ENCODE measurements at regions not wholly inside any gene's neighbourhood (a gene's known extent, or its start where the extent isn't known, plus 50 kb on each side); places are given as distances from the start of the nearest gene placed in this dataset.

GRCh38 chr20:52744441-52744840 is 227.7 kb upstream of the TSHZ2 start:
- BruUV-seq (replicated peaks) = no TSS peak
- ChIA-PET CTCF (no interaction called here), POLR2A (ENCODE audit: low non-redundant PET) (no interaction called here)
- Histone ChIP-seq H3K4me1 (ENCODE audit: insufficient read depth, low read length, poor library complexity, severe bottlenecking) (no peaks in the 10 kb centered on the region), H3K9me3 (ENCODE audit: low read depth, low read length, poor library complexity, severe bottlenecking) (no peaks in the 10 kb centered on the region), H3K27me3 (replicated peaks; ENCODE audit: insufficient read depth, low read depth, low read length, poor library complexity) (no peaks in the 10 kb centered on the region), H3K36me3 (ENCODE audit: insufficient read depth, low read length, poor library complexity, severe bottlenecking) (no peaks in the 10 kb centered on the region), H3K4me3 (ENCODE audit: low read depth, low read length, poor library complexity, severe bottlenecking) (no peak overlapping the region), H3K27ac (ENCODE audit: low read depth, low read length, poor library complexity, severe bottlenecking) (no peak overlapping the region)
- DNase-seq (ENCODE audit: low spot score) = no peak
- TF ChIP-seq CTCF (conservative IDR thresholded peaks at IDR 0.05; ENCODE audit: low read depth, low read length) (no peak), EZH2 (IDR thresholded peaks at IDR 0.05; ENCODE audit: borderline replicate concordance, low read depth, low read length, poor library complexity, severe bottlenecking) (no peak)
- intact Hi-C loops (cut with micrococcal nuclease; ENCODE audit: unreplicated experiment) = no loop called here

- Histone ChIP-seq H3K9me3 (ENCODE audit: low read depth, low read length, poor library complexity, severe bottlenecking) (no peaks in the 10 kb centered on the region), H3K27me3 (replicated peaks; ENCODE audit: insufficient read depth, low read depth, low read length, poor library complexity) (no peaks in the 10 kb centered on the region), H3K36me3 (ENCODE audit: insufficient read depth, low read length, poor library complexity, severe bottlenecking) (no peaks in the 10 kb centered on the region), H3K27ac (ENCODE audit: low read depth, low read length, poor library complexity, severe bottlenecking) (no peak overlapping the region), H3K4me1 (ENCODE audit: insufficient read depth, low read length, poor library complexity, severe bottlenecking) (no peaks in the 10 kb centered on the region), H3K4me3 (ENCODE audit: low read depth, low read length, poor library complexity, severe bottlenecking) (no peak overlapping the region)
- POLR2A ChIA-PET (ENCODE audit: low non-redundant PET) = no interaction called here
- DNase-seq (ENCODE audit: low spot score) = no peak
- no TSS peak for BruUV-seq (replicated peaks)
- intact Hi-C loops (cut with micrococcal nuclease; ENCODE audit: unreplicated experiment) = no loop called here
- CTCF ChIA-PET = no interaction called here
- TF ChIP-seq CTCF (conservative IDR thresholded peaks at IDR 0.05; ENCODE audit: low read depth, low read length) (no peak), EZH2 (IDR thresholded peaks at IDR 0.05; ENCODE audit: borderline replicate concordance, low read depth, low read length, poor library complexity, severe bottlenecking) (no peak)
Measured at GRCh38 chr20:52738081-52738480, 234.1 kb upstream of the TSHZ2 start.

GRCh38 chr20:52736507-52736906 is 235.7 kb upstream of the TSHZ2 start:
- Histone ChIP-seq H3K4me1 (ENCODE audit: insufficient read depth, low read length, poor library complexity, severe bottlenecking) (no peaks in the 10 kb centered on the region), H3K27ac (ENCODE audit: low read depth, low read length, poor library complexity, severe bottlenecking) (no peak overlapping the region), H3K27me3 (replicated peaks; ENCODE audit: insufficient read depth, low read depth, low read length, poor library complexity) (no peaks in the 10 kb centered on the region), H3K9me3 (ENCODE audit: low read depth, low read length, poor library complexity, severe bottlenecking) (no peaks in the 10 kb centered on the region), H3K36me3 (ENCODE audit: insufficient read depth, low read length, poor library complexity, severe bottlenecking) (no peaks in the 10 kb centered on the region), H3K4me3 (ENCODE audit: low read depth, low read length, poor library complexity, severe bottlenecking) (no peak overlapping the region)
- CTCF ChIA-PET = no interaction called here
- POLR2A ChIA-PET (ENCODE audit: low non-redundant PET) = interaction anchor here (0.6 kb wide), 1 partner anchor 12 kb away, joined by 5 read pairs; no protein-coding TSS in a partner anchor
- TF ChIP-seq CTCF (conservative IDR thresholded peaks at IDR 0.05; ENCODE audit: low read depth, low read length) = no peak
- TF ChIP-seq EZH2 (IDR thresholded peaks at IDR 0.05; ENCODE audit: borderline replicate concordance, low read depth, low read length, poor library complexity, severe bottlenecking) = no peak
- BruUV-seq (replicated peaks) = no TSS peak
- intact Hi-C loops (cut with micrococcal nuclease; ENCODE audit: unreplicated experiment) = no loop called here
- DNase-seq (ENCODE audit: low spot score) = no peak
